ENCODE measurements at regions not wholly inside any gene's neighbourhood (a gene's known extent, or its start where the extent isn't known, plus 50 kb on each side); places are given as distances from the start of the nearest gene placed in this dataset.

DNA sequence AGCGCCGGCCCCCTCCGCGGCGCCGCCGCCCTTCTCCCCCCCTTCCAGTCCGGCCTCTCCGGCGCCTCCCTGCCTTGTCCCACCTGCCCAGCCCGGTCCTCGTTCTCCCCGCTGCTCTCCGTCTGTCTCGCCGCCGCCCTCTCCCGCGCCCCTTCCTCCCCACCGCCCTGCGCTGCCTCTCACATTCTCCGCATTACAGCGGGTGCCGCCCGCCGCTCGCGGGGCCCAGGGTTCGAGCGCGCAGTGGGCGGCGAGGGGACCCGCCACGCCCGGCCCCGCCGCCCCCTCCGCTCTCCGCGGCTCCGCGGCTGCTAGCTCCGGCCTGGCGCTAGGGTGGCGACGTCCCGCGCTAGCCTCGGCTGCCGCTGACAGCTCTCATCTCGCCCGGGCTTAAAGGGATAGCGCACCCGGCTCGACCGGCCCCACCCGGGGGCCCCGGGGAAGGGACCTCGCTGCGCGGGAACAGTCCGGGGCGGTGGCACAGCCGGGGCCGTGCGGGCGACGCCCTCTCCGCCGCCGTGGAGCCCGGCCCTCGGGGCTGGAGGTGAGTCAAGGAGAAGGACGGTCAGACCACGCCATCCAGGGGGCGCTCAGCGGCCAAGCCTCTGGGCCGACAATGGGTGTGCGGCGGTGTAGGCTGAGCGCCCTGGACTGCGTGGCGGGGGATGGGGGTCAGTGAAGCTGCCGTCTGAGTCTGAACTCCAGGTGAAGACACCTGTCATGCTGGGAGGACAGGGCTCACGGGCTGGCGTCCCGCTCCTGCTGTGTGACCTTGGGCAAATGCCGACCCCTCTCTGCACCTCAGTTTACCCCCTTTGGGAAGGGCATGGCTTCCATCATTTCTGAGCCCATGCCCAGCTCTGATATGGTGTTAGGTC, 187.4 kb upstream of the LINGO1 start (continued):
- TF ChIP-seq SP2 (tag by site-specific recombination; IDR thresholded peaks at IDR 0.05) (peak; percentile 31; the same call in 1 of the 2 replicates), SP3 (tag by site-specific recombination; IDR thresholded peaks at IDR 0.05) (peak; percentile 36; the same call in 1 of the 2 replicates), ZNF391 (tag by site-specific recombination; IDR thresholded peaks at IDR 0.05; ENCODE audit: borderline replicate concordance, low read depth) (no peak), ZBTB7A (tag by site-specific recombination; IDR thresholded peaks at IDR 0.05; ENCODE audit: low read depth) (0 out of 2 replicates have a peak, but pooled peaks have one; percentile 10), FEZF1 (tag by site-specific recombination; IDR thresholded peaks at IDR 0.05) (no peak), ZNF311 (tag by site-specific recombination; IDR thresholded peaks at IDR 0.05; ENCODE audit: borderline replicate concordance) (no peak), ZNF114 (tag by site-specific recombination; IDR thresholded peaks at IDR 0.05) (no peak), HOXD13 (CRISPR knock-in tag; IDR thresholded peaks at IDR 0.05; ENCODE audit: borderline replicate concordance) (no peak), ZNF404 (tag by site-specific recombination; IDR thresholded peaks at IDR 0.05) (no peak), ZNF146 (tag by site-specific recombination; IDR thresholded peaks at IDR 0.05) (no peak), ZNF274 (IDR thresholded peaks at IDR 0.05; ENCODE audit: low read length) (no peak), ZNF274 (tag by site-specific recombination; IDR thresholded peaks at IDR 0.05; ENCODE audit: borderline replicate concordance) (no peak), MEIS1 (CRISPR knock-in tag; IDR thresholded peaks at IDR 0.05; ENCODE audit: borderline replicate concordance) (no peak), GLI2 (tag by site-specific recombination; IDR thresholded peaks at IDR 0.05; ENCODE audit: borderline replicate concordance, low read depth) (no peak), REPIN1 (tag by site-specific recombination; IDR thresholded peaks at IDR 0.05; ENCODE audit: low read depth) (no peak), ZNF211 (tag by site-specific recombination; IDR thresholded peaks at IDR 0.05; ENCODE audit: low read depth) (no peak), ZNF140 (tag by site-specific recombination; IDR thresholded peaks at IDR 0.05) (no peak), MYNN (tag by site-specific recombination; IDR thresholded peaks at IDR 0.05; ENCODE audit: borderline replicate concordance) (no peak), ZNF324 (tag by site-specific recombination; IDR thresholded peaks at IDR 0.05) (no peak), ZBTB21 (tag by site-specific recombination; IDR thresholded peaks at IDR 0.05) (no peak), ZBTB48 (tag by site-specific recombination; IDR thresholded peaks at IDR 0.05) (no peak; the same call in 1 of the 2 replicates), GLIS1 (tag by site-specific recombination; IDR thresholded peaks at IDR 0.05) (peak; percentile 69), ZNF747 (tag by site-specific recombination; IDR thresholded peaks at IDR 0.05) (no peak), ZFP37 (tag by site-specific recombination; IDR thresholded peaks at IDR 0.05) (no peak), GLIS2 (tag by site-specific recombination; IDR thresholded peaks at IDR 0.05) (peak; percentile 69), KLF1 (tag by site-specific recombination; IDR thresholded peaks at IDR 0.05) (peak; percentile 87), KLF7 (tag by site-specific recombination; IDR thresholded peaks at IDR 0.05; ENCODE audit: borderline replicate concordance) (no peak), ZNF654 (tag by site-specific recombination; IDR thresholded peaks at IDR 0.05; ENCODE audit: low read depth) (no peak), ZBTB17 (tag by site-specific recombination; IDR thresholded peaks at IDR 0.05) (peak; percentile 15; the same call in 1 of the 2 replicates)
- TF ChIP-seq, protein P1, sequence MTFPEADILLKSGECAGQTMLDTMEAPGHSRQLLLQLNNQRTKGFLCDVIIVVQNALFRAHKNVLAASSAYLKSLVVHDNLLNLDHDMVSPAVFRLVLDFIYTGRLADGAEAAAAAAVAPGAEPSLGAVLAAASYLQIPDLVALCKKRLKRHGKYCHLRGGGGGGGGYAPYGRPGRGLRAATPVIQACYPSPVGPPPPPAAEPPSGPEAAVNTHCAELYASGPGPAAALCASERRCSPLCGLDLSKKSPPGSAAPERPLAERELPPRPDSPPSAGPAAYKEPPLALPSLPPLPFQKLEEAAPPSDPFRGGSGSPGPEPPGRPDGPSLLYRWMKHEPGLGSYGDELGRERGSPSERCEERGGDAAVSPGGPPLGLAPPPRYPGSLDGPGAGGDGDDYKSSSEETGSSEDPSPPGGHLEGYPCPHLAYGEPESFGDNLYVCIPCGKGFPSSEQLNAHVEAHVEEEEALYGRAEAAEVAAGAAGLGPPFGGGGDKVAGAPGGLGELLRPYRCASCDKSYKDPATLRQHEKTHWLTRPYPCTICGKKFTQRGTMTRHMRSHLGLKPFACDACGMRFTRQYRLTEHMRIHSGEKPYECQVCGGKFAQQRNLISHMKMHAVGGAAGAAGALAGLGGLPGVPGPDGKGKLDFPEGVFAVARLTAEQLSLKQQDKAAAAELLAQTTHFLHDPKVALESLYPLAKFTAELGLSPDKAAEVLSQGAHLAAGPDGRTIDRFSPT (tag by site-specific recombination; IDR thresholded peaks at IDR 0.05) = no peak
- TF ChIP-seq, protein P2, sequence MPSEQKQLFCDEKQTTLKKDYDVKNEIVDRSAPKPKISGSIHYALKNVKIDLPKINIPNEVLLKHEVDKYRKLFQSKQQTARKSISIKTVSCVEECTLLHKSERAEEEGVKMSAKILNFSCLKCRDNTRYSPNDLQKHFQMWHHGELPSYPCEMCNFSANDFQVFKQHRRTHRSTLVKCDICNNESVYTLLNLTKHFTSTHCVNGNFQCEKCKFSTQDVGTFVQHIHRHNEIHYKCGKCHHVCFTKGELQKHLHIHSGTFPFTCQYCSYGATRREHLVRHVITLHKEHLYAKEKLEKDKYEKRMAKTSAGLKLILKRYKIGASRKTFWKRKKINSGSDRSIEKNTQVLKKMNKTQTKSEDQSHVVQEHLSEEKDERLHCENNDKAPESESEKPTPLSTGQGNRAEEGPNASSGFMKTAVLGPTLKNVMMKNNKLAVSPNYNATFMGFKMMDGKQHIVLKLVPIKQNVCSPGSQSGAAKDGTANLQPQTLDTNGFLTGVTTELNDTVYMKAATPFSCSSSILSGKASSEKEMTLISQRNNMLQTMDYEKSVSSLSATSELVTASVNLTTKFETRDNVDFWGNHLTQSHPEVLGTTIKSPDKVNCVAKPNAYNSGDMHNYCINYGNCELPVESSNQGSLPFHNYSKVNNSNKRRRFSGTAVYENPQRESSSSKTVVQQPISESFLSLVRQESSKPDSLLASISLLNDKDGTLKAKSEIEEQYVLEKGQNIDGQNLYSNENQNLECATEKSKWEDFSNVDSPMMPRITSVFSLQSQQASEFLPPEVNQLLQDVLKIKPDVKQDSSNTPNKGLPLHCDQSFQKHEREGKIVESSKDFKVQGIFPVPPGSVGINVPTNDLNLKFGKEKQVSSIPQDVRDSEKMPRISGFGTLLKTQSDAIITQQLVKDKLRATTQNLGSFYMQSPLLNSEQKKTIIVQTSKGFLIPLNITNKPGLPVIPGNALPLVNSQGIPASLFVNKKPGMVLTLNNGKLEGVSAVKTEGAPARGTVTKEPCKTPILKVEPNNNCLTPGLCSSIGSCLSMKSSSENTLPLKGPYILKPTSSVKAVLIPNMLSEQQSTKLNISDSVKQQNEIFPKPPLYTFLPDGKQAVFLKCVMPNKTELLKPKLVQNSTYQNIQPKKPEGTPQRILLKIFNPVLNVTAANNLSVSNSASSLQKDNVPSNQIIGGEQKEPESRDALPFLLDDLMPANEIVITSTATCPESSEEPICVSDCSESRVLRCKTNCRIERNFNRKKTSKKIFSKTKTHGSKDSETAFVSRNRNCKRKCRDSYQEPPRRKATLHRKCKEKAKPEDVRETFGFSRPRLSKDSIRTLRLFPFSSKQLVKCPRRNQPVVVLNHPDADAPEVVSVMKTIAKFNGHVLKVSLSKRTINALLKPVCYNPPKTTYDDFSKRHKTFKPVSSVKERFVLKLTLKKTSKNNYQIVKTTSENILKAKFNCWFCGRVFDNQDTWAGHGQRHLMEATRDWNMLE (tag by site-specific recombination; conservative IDR thresholded peaks at IDR 0.05; ENCODE audit: low read depth) = no peak
- TF ChIP-seq, protein P3, sequence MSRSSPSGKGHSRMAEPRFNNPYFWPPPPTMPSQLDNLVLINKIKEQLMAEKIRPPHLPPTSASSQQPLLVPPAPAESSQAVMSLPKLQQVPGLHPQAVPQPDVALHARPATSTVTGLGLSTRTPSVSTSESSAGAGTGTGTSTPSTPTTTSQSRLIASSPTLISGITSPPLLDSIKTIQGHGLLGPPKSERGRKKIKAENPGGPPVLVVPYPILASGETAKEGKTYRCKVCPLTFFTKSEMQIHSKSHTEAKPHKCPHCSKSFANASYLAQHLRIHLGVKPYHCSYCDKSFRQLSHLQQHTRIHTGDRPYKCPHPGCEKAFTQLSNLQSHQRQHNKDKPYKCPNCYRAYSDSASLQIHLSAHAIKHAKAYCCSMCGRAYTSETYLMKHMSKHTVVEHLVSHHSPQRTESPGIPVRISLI (tag by site-specific recombination; IDR thresholded peaks at IDR 0.05) = no peak

All from HEK293 (cell line).